HEK293T (cell line): ENCODE measurements at regions not wholly inside any gene's neighbourhood (a gene's known extent, or its start where the extent isn't known, plus 50 kb on each side); places are given as distances from the start of the nearest gene placed in this dataset.

ENCODE experiments used
- BHLHE40 ChIP-seq: fragments of 450-650 bp; IDR thresholded peaks from 2 replicates; pipeline ENCODE4 v1.6.1; 2016; ENCODE audit warnings: mild to moderate bottlenecking, moderate library complexity, borderline replicate concordance
- FOXK2 ChIP-seq: fragments of 450-650 bp; IDR thresholded peaks from 2 replicates; pipeline ENCODE4 v1.6.1; 2016; ENCODE audit warnings: mild to moderate bottlenecking
- FOXM1 ChIP-seq: fragments of 450-650 bp; IDR thresholded peaks from 2 replicates; pipeline ENCODE4 v1.6.1; 2017; ENCODE audit warnings: mild to moderate bottlenecking, borderline replicate concordance
- L3MBTL2 ChIP-seq: fragments of 450-650 bp; conservative IDR thresholded peaks from 2 replicates; pipeline ENCODE4 v1.6.1; 2016; ENCODE audit warnings: mild to moderate bottlenecking
- NFRKB ChIP-seq: fragments of 450-650 bp; IDR thresholded peaks from 2 replicates; pipeline ENCODE4 v1.6.1; 2016; ENCODE audit warnings: mild to moderate bottlenecking, moderate library complexity
- PKNOX1 ChIP-seq: fragments of 450-650 bp; IDR thresholded peaks from 2 replicates; pipeline ENCODE4 v1.6.1; 2016
- SP1 ChIP-seq: fragments of 450-650 bp; IDR thresholded peaks from 2 replicates; pipeline ENCODE4 v1.6.1; 2017
- SUZ12 ChIP-seq: fragments of 450-650 bp; IDR thresholded peaks from 2 replicates; pipeline ENCODE4 v1.6.1; 2016; ENCODE audit warnings: mild to moderate bottlenecking
- TARDBP ChIP-seq: fragments of 450-650 bp; IDR thresholded peaks from 2 replicates; pipeline ENCODE4 v1.6.1; 2016
- ZNF384 ChIP-seq: fragments of 450-650 bp; IDR thresholded peaks from 2 replicates; pipeline ENCODE4 v1.6.1; 2016

GRCh38 chr11:76728227-76728626, 54.9 kb upstream of the TSKU start:
- no peak for TF ChIP-seq ZNF384
- TF ChIP-seq SP1, result no peak
- TF ChIP-seq L3MBTL2, result no peak
- TF ChIP-seq FOXM1, result no peak
- no peak for TF ChIP-seq NFRKB
- no peak for TF ChIP-seq FOXK2
- no peak for TF ChIP-seq BHLHE40
- no peak for TF ChIP-seq PKNOX1
- TF ChIP-seq SUZ12, result no peak
- no peak for TF ChIP-seq TARDBP
